Esophagus squamous epithelium (tissue), 4 donors: ENCODE measurements at regions not wholly inside any gene's neighbourhood (a gene's known extent, or its start where the extent isn't known, plus 50 kb on each side); places are given as distances from the start of the nearest gene placed in this dataset.

Experiments
- CTCF ChIP-seq, 6 experiments: fragments of 450-650 bp in 4 of 6; fragments of 200-600 bp in 2 of 6; sonication (generic) in 2 of 6; IDR thresholded peaks; one replicate each; pipeline ENCODE4 v1.5.1; 2016 to 2019; ENCODE audit warnings: antibody characterized with exemption in 6 of 6, mild to moderate bottlenecking in 4 of 6, moderate library complexity in 4 of 6
- POLR2A ChIP-seq, 4 donors: fragments of 450-650 bp; IDR thresholded peaks; one replicate each; pipeline ENCODE4 v1.6.1; 2017; ENCODE audit warnings: antibody characterized with exemption in 4 of 4, mild to moderate bottlenecking in 4 of 4, moderate library complexity in 3 of 4

GRCh38 chr1:194281376-194281775 lies 1095.0 kb upstream of the B3GALT2 start:
- TF ChIP-seq CTCF (IDR thresholded peaks at IDR 0.05) (no peak), POLR2A (IDR thresholded peaks at IDR 0.05) (no peak)
